ENCODE measurements at regions not wholly inside any gene's neighbourhood (a gene's known extent, or its start where the extent isn't known, plus 50 kb on each side); places are given as distances from the start of the nearest gene placed in this dataset.

GRCh38 chr6:169895000-169895759 is 143.8 kb downstream of the ERMARD start:
- no peak for TF ChIP-seq CTCF (IDR thresholded peaks at IDR 0.05; ENCODE audit: insufficient read depth, low read depth, low read length, missing control alignments)

GRCh38 chr6:169894377-169894960 is 143.0 kb downstream of the ERMARD start:
- TF ChIP-seq CTCF (IDR thresholded peaks at IDR 0.05; ENCODE audit: insufficient read depth, low read depth, low read length, missing control alignments) = no peak
- H3K4me3 ChIP-seq (ENCODE audit: low read length) = no peak overlapping the region
- DNase-seq (ENCODE audit: low read depth) = no peak

More at GRCh38 chr6:169895000-169895759, 143.8 kb downstream of the ERMARD start:
- DNase-seq (ENCODE audit: low read depth) = no peak
- H3K4me3 ChIP-seq (ENCODE audit: low read length) = no peak overlapping the region

- DNase-seq (ENCODE audit: low read depth) = no peak
- H3K4me3 ChIP-seq (ENCODE audit: low read length) = no peak overlapping the region
- no peak for TF ChIP-seq CTCF (IDR thresholded peaks at IDR 0.05; ENCODE audit: insufficient read depth, low read depth, low read length, missing control alignments)
These were observed 142.2 kb downstream of the ERMARD start for GRCh38 chr6:169893624-169894023.

- DNase-seq (ENCODE audit: low read depth) = no peak
- H3K4me3 ChIP-seq (ENCODE audit: low read length) = no peak overlapping the region
- no peak for TF ChIP-seq CTCF (IDR thresholded peaks at IDR 0.05; ENCODE audit: insufficient read depth, low read depth, low read length, missing control alignments)
These were observed 140.4 kb downstream of the ERMARD start for GRCh38 chr6:169891846-169892245.

- H3K4me3 ChIP-seq (ENCODE audit: low read length) = no peak overlapping the region
- DNase-seq (ENCODE audit: low read depth) = no peak
- no peak for TF ChIP-seq CTCF (IDR thresholded peaks at IDR 0.05; ENCODE audit: insufficient read depth, low read depth, low read length, missing control alignments)
These were observed 140.0 kb downstream of the ERMARD start for GRCh38 chr6:169891421-169891820.

- H3K4me3 ChIP-seq (ENCODE audit: low read length) = no peak overlapping the region
- TF ChIP-seq CTCF (IDR thresholded peaks at IDR 0.05; ENCODE audit: insufficient read depth, low read depth, low read length, missing control alignments) = no peak
- no peak for DNase-seq (ENCODE audit: low read depth)
These were observed 139.5 kb downstream of the ERMARD start for GRCh38 chr6:169890901-169891300.

Data from epithelial cell of esophagus (primary cell).